Neural cell (in vitro differentiated cells): ENCODE measurements at regions not wholly inside any gene's neighbourhood (a gene's known extent, or its start where the extent isn't known, plus 50 kb on each side); places are given as distances from the start of the nearest gene placed in this dataset.

ENCODE experiments used
- H2AFZ ChIP-seq: fragments of 200-600, 300-800 bp; sonication (generic), shearing (Covaris generic); 2 replicates; pipeline ENCODE4 v1.6.0; 2014; ENCODE audit warnings: low read depth, mild to moderate bottlenecking, antibody characterized with exemption, low read length, moderate library complexity
- H3F3A ChIP-seq: fragments of 200-600 bp; shearing (Covaris generic); 2 replicates; pipeline ENCODE4 v1.6.1; 2016; ENCODE audit warnings: mild to moderate bottlenecking, moderate library complexity, mixed read lengths, antibody characterized with exemption, low read length; ENCODE audit not compliant: insufficient read depth, poor library complexity, severe bottlenecking
- H3K27ac ChIP-seq: fragments of 200-600, 300-800 bp; sonication (generic), shearing (Covaris generic); 2 replicates; pipeline ENCODE4 v1.5.1; 2014; ENCODE audit warnings: mild to moderate bottlenecking, low read length, moderate library complexity
- H3K27me3 ChIP-seq: fragments of 300-800, 200-600 bp; sonication (generic), shearing (Covaris generic); 2 replicates; pipeline ENCODE4 v1.6.0; 2014; ENCODE audit warnings: mild to moderate bottlenecking, low read depth, low read length, moderate library complexity; ENCODE audit not compliant: insufficient read depth
- H3K36me3 ChIP-seq: fragments of 300-800, 200-600 bp; sonication (generic), shearing (Covaris generic); 2 replicates; pipeline ENCODE4 v1.5.1; 2014; ENCODE audit warnings: mild to moderate bottlenecking, antibody characterized with exemption, low read length, moderate library complexity; ENCODE audit not compliant: insufficient read depth
- H3K4me2 ChIP-seq: fragments of 300-800, 200-600 bp; sonication (generic), shearing (Covaris generic); 2 replicates; pipeline ENCODE4 v1.6.0; 2014; ENCODE audit warnings: mild to moderate bottlenecking, low read length
- H3K4me3 ChIP-seq: fragments of 300-800, 200-600 bp; sonication (generic), shearing (Covaris generic); 2 replicates; pipeline ENCODE4 v1.5.1; 2014; ENCODE audit warnings: mild to moderate bottlenecking, low read length, moderate library complexity
- H3K79me2 ChIP-seq: fragments of 200-600 bp; shearing (Covaris generic); replicated peaks from 2 replicates; pipeline ENCODE4 v1.6.0; 2014; ENCODE audit warnings: mild to moderate bottlenecking, low read length, moderate library complexity; ENCODE audit not compliant: insufficient read depth
- H3K9ac ChIP-seq: fragments of 300-800, 200-600 bp; sonication (generic), shearing (Covaris generic); 2 replicates; pipeline ENCODE4 v1.6.1; 2016; ENCODE audit warnings: mild to moderate bottlenecking, low read length, mixed read lengths
- H3K9me2 ChIP-seq: fragments of 200-600 bp; shearing (Covaris generic); 2 replicates; pipeline ENCODE4 v1.6.1; 2016; ENCODE audit warnings: mild to moderate bottlenecking, low read length, mixed read lengths; ENCODE audit not compliant: insufficient read depth
- H3K9me3 ChIP-seq: fragments of 200-600, 300-800 bp; sonication (generic), shearing (Covaris generic); 2 replicates; pipeline ENCODE4 v1.6.1; 2016; ENCODE audit warnings: mild to moderate bottlenecking, mixed run types, low read length, moderate library complexity, mixed read lengths
- H4K20me1 ChIP-seq: fragments of 200-600 bp; shearing (Covaris generic); 2 replicates; pipeline ENCODE4 v1.6.1; 2016; ENCODE audit warnings: mild to moderate bottlenecking, mixed run types; ENCODE audit not compliant: insufficient read depth
- CTCF ChIP-seq: fragments of 450-650 bp; IDR thresholded peaks from 2 replicates; pipeline ENCODE4 v1.5.1; 2014; ENCODE audit warnings: antibody characterized with exemption, mild to moderate bottlenecking, moderate library complexity; ENCODE audit not compliant: poor library complexity, severe bottlenecking
- EP300 ChIP-seq: fragments of 450-650 bp; conservative IDR thresholded peaks from 2 replicates; pipeline ENCODE4 v1.6.1; 2014; ENCODE audit warnings: antibody characterized with exemption, mild to moderate bottlenecking, moderate library complexity; ENCODE audit not compliant: poor library complexity, severe bottlenecking
- EZH2 ChIP-seq: fragments of 200-600, 300-800 bp; shearing (Covaris generic), sonication (generic); IDR thresholded peaks from 2 replicates; pipeline ENCODE4 v1.6.1; 2014; ENCODE audit warnings: antibody characterized with exemption, low read length, borderline replicate concordance, mild to moderate bottlenecking; ENCODE audit not compliant: insufficient read depth, poor library complexity, severe bottlenecking
- MXI1 ChIP-seq: fragments of 450-650 bp; conservative IDR thresholded peaks from 2 replicates; pipeline ENCODE4 v1.6.1; 2014; ENCODE audit warnings: antibody characterized with exemption, mild to moderate bottlenecking; ENCODE audit not compliant: poor library complexity, severe bottlenecking
- POLR2AphosphoS5 ChIP-seq: IDR thresholded peaks from 2 replicates; pipeline ENCODE4 v1.6.1; 2012
- RAD21 ChIP-seq: fragments of 450-650 bp; conservative IDR thresholded peaks from 2 replicates; pipeline ENCODE4 v1.6.1; 2014; ENCODE audit warnings: antibody characterized with exemption, mild to moderate bottlenecking, moderate library complexity
- REST ChIP-seq: IDR thresholded peaks from 2 replicates; pipeline ENCODE4 v1.6.1; 2012; ENCODE audit warnings: borderline replicate concordance
- SMC3 ChIP-seq: fragments of 450-650 bp; conservative IDR thresholded peaks from 2 replicates; pipeline ENCODE4 v1.6.1; 2014; ENCODE audit warnings: antibody characterized with exemption, mild to moderate bottlenecking, moderate library complexity; ENCODE audit not compliant: poor library complexity
- TAF1 ChIP-seq: IDR thresholded peaks from 2 replicates; pipeline ENCODE4 v1.6.1; 2012; ENCODE audit warnings: low read depth

- Histone ChIP-seq H3K36me3 (no peaks in the 10 kb centered on the region), H3K27ac (no peak overlapping the region), H3F3A (no peaks in the 10 kb centered on the region), H3K9me2 (no peaks in the 10 kb centered on the region), H3K9ac (no peak overlapping the region), H3K4me2 (no peak overlapping the region), H3K79me2 (no peaks in the 10 kb centered on the region), H4K20me1 (no peaks in the 10 kb centered on the region), H3K9me3 (no peaks in the 10 kb centered on the region), H3K27me3 (no peaks in the 10 kb centered on the region), H2AFZ (no peak overlapping the region), H3K4me3 (no peak overlapping the region)
- no peak for TF ChIP-seq CTCF
- no peak for TF ChIP-seq POLR2AphosphoS5
- TF ChIP-seq EZH2: no peak
- no peak for TF ChIP-seq RAD21
- TF ChIP-seq TAF1: no peak
- TF ChIP-seq SMC3: no peak
- TF ChIP-seq MXI1: no peak
- no peak for TF ChIP-seq EP300
- TF ChIP-seq REST: no peak
Measured at GRCh38 chr16:52076332-52076731, 470.6 kb downstream of the TOX3 start.

- Histone ChIP-seq H3K9me3 (no peaks in the 10 kb centered on the region), H3K36me3 (no peaks in the 10 kb centered on the region), H3K9me2 (no peaks in the 10 kb centered on the region), H3K9ac (no peak overlapping the region), H3K4me3 (no peak overlapping the region), H3K27me3 (no peaks in the 10 kb centered on the region), H2AFZ (no peak overlapping the region), H4K20me1 (no peaks in the 10 kb centered on the region), H3K4me2 (no peak overlapping the region), H3K27ac (no peak overlapping the region), H3F3A (no peaks in the 10 kb centered on the region), H3K79me2 (no peaks in the 10 kb centered on the region)
- no peak for TF ChIP-seq RAD21
- no peak for TF ChIP-seq MXI1
- no peak for TF ChIP-seq REST
- no peak for TF ChIP-seq SMC3
- TF ChIP-seq CTCF: no peak
- TF ChIP-seq TAF1: no peak
- TF ChIP-seq EP300: no peak
- TF ChIP-seq EZH2: no peak
- no peak for TF ChIP-seq POLR2AphosphoS5
Measured at GRCh38 chr16:52074133-52074532, 472.8 kb downstream of the TOX3 start.
